Heart right ventricle (tissue), 16 donors: ENCODE measurements at regions not wholly inside any gene's neighbourhood (a gene's known extent, or its start where the extent isn't known, plus 50 kb on each side); places are given as distances from the start of the nearest gene placed in this dataset.
A peak's percentile ranks its signal among the peaks of the same experiment; 100 is the strongest.

ENCODE experiments used
- ATAC-seq, 8 donors: fragments of 200-7000 bp; cut with Tn5 transposase; one replicate each; pipeline ENCODE4 v1.9.1; 2020; ENCODE audit warnings: mild to moderate bottlenecking in 8 of 8, moderate library complexity in 8 of 8, moderate number of reproducible peaks in 1 of 8
- DNase-seq, 2 donors: peaks; one replicate each; pipeline ENCODE4 v3.0.0-alpha.2; 2020
- H3K27ac ChIP-seq, 10 donors: fragments of 200-600 bp; sonication (generic) in 2 of 10; one replicate each; pipeline versions ENCODE4 v1.5.0 to v1.8.0; 2020 to 2022; ENCODE audit warnings: mild to moderate bottlenecking in 3 of 10
- H3K27me3 ChIP-seq, 7 donors: fragments of 200-600 bp; one replicate each; pipeline ENCODE4 v1.8.0; 2021 to 2022; ENCODE audit warnings: mild to moderate bottlenecking in 2 of 7
- H3K36me3 ChIP-seq, 9 donors: fragments of 200-600 bp; sonication (generic) in 1 of 9; one replicate each; pipeline versions ENCODE4 v1.5.0 to v1.8.0; 2020 to 2022; ENCODE audit warnings: mild to moderate bottlenecking in 2 of 9
- H3K4me1 ChIP-seq, 9 donors: fragments of 200-600 bp; sonication (generic) in 1 of 9; one replicate each; pipeline versions ENCODE4 v1.5.0 to v1.8.0; 2020 to 2022; ENCODE audit warnings: mild to moderate bottlenecking in 4 of 9
- H3K4me3 ChIP-seq, 10 donors: fragments of 200-600 bp; sonication (generic) in 2 of 10; one replicate each; pipeline versions ENCODE4 v1.5.0 to v1.8.0; 2020 to 2022; ENCODE audit warnings: mild to moderate bottlenecking in 7 of 10, moderate library complexity in 2 of 10
- H3K9me3 ChIP-seq, 11 donors: fragments of 200-600 bp in 10 of 11; sonication (generic) in 2 of 11; one replicate each; pipeline versions ENCODE4 v1.5.0 to v1.8.0; 2013 to 2022; ENCODE audit warnings: mild to moderate bottlenecking in 2 of 11, control low read depth in 1 of 11, moderate library complexity in 1 of 11
- CTCF ChIP-seq, 9 donors: fragments of 200-600 bp; sonication (generic) in 2 of 9; IDR thresholded peaks; one replicate each; pipeline versions ENCODE4 v1.5.0 to v1.8.0; 2021 to 2022; ENCODE audit warnings: antibody characterized with exemption in 9 of 9, mild to moderate bottlenecking in 5 of 9, moderate library complexity in 1 of 9
- WGBS, 2 donors: extraction: QIAGEN DNeasy Blood & Tissue Kit; methylation state at CpG; one replicate each; pipeline ENCODE4 v1.1.7; 2013; ENCODE audit warnings: inconsistent platforms in 1 of 2; 5-methylcytosine and 5-hydroxymethylcytosine counted together
- intact Hi-C, 10 donors: fragments of 100-400 bp; cut with DNase I; formaldehyde crosslinking; loops; one replicate each; pipeline versions ENCODE4 v1.11.1 to v1.14.2; 2022
- donor health status: Arrhythmogenic right ventricular cardiomyopathy.
- donor health status: ischemic (EF 13 %, LVEDD 7.1; RV severe dilation, severe dysfunction).
- donor health status: healthy with polysubstance abuse.
- donor health status: DM: no; HTN: yes; CAD: no.
- donor health status: DM: no; HTN: no; CAD: no.
- donor health status: ischemic (EF 25% LVEDD 6.9; RV normal size, moderate dysfunction).
- donor health status: ischemic (EF 25% LVEDD 5.7; RV mildly dilated, moderate dysfunction).
- donor health status: healthy.
- donor health status: DM: yes; HTN: yes; CAD: no.
- donor health status: Ischemic cardiomyopathy.
- donor health status: ischemic (EF 35%, LVEDD 5.7; RV mildly dilated, moderate dysfunction).
- donor health status: nonischemic (EF 11% LVEDD 7.7; RV severe dilation, severe dysfunction).
- donor health status: DM: yes; HTN: yes; CAD: no.
- donor health status: PGD.
- donor health status: ischemic (EF 29% LVEDD 5.4; RV normal size, mild dysfunction).
- donor health status: nonischemic (EF 23%, LVEDD 6.1; RV moderate dilation, normal function).

- no peak for ATAC-seq
- Histone ChIP-seq H3K4me1 (peaks cover 0 to 28% (median 10%) of the 10 kb centered on the region in 9 donors), H3K9me3 (peaks cover 0 to 6% (median under 1%) of the 10 kb centered on the region in 11 donors), H3K4me3 (no peak overlapping the region), H3K27me3 (peaks cover 0 to 5% (median 0%) of the 10 kb centered on the region in 7 donors), H3K36me3 (no peaks in the 10 kb centered on the region), H3K27ac (no peak overlapping the region)
- WGBS, 2 donors, result 79 to 82% methylated on average over 12 of the region's 12 CpGs
- intact Hi-C loops, result no loop called here
- no peak for DNase-seq
- no peak for TF ChIP-seq CTCF (IDR thresholded peaks at IDR 0.05)
Observed at GRCh38 chr15:68508485-68509189, 70.2 kb upstream of the CORO2B start.

- WGBS, 2 donors, result 62 to 71% methylated on average over 2 of the region's 2 CpGs
- Histone ChIP-seq H3K4me3 (no peak overlapping the region), H3K4me1 (peaks cover 0 to 28% (median 10%) of the 10 kb centered on the region in 9 donors), H3K9me3 (peaks cover 0 to 12% (median 6%) of the 10 kb centered on the region in 11 donors), H3K27me3 (no peaks in the 10 kb centered on the region), H3K36me3 (no peaks in the 10 kb centered on the region), H3K27ac (peak overlapping the region in 8 of 10 donors; percentile 29 to 75 (median 50))
- intact Hi-C loops, result loop anchor here in 1 of 10 donors (10.0 kb wide), 1 partner anchor 56 kb away; no protein-coding TSS in a partner anchor
- no peak for TF ChIP-seq CTCF (IDR thresholded peaks at IDR 0.05)
- DNase-seq (no peak), ATAC-seq (peak in 2 of 8 donors; percentile 23 to 42)
Observed at GRCh38 chr15:68510558-68510957, 68.2 kb upstream of the CORO2B start.

- intact Hi-C loops, result loop anchor here in 1 of 10 donors (10.0 kb wide), 1 partner anchor 57 kb away; no protein-coding TSS in a partner anchor
Observed at GRCh38 chr15:68511073-68511991, 67.5 kb upstream of the CORO2B start.

More at GRCh38 chr15:68511073-68511991, 67.5 kb upstream of the CORO2B start:
- H3K4me3 ChIP-seq, result no peak overlapping the region
- ATAC-seq (peak; percentile 42 to 80 (median 78)), DNase-seq (no peak)
- no peaks in the 10 kb centered on the region for H3K36me3 ChIP-seq
- peaks cover 0 to 28% (median 10%) of the 10 kb centered on the region in 9 donors for H3K4me1 ChIP-seq
- H3K9me3 ChIP-seq, result peaks cover 0 to 12% (median 6%) of the 10 kb centered on the region in 11 donors
- H3K27me3 ChIP-seq, result no peaks in the 10 kb centered on the region
- 60 to 66% methylated on average over 12 of the region's 12 CpGs for WGBS, 2 donors
- TF ChIP-seq CTCF (IDR thresholded peaks at IDR 0.05), result no peak
- peak overlapping the region in 9 of 10 donors; percentile 19 to 75 (median 52) for H3K27ac ChIP-seq
